Heart left ventricle (tissue), 16 donors: ENCODE measurements at regions not wholly inside any gene's neighbourhood (a gene's known extent, or its start where the extent isn't known, plus 50 kb on each side); places are given as distances from the start of the nearest gene placed in this dataset.
A peak's percentile ranks its signal among the peaks of the same experiment; 100 is the strongest.

Source experiments
- ATAC-seq, 4 donors: fragments of 200-7000 bp; cut with Tn5 transposase; one replicate each; pipeline ENCODE4 v1.9.1; 2020 to 2022; ENCODE audit warnings: moderate library complexity in 4 of 4, mild to moderate bottlenecking in 3 of 4, moderate number of reproducible peaks in 1 of 4
- DNase-seq, 5 donors: peaks; one replicate each; pipeline ENCODE4 v3.0.0-alpha.2; 2020
- H3K27ac ChIP-seq, 12 donors: fragments of 200-600 bp; sonication (generic) in 4 of 12; one replicate each; pipeline versions ENCODE4 v1.5.0 to v1.8.0; 2016 to 2022; ENCODE audit warnings: mild to moderate bottlenecking in 2 of 12
- H3K27me3 ChIP-seq, 9 donors: fragments of 200-600 bp; sonication (generic) in 2 of 9; one replicate each; pipeline versions ENCODE4 v1.5.1 to v1.8.0; 2016 to 2022; ENCODE audit warnings: mild to moderate bottlenecking in 3 of 9
- H3K36me3 ChIP-seq, 9 donors: fragments of 200-600 bp; sonication (generic) in 2 of 9; one replicate each; pipeline versions ENCODE4 v1.5.0 to v1.8.0; 2018 to 2022; ENCODE audit warnings: mild to moderate bottlenecking in 2 of 9
- H3K4me1 ChIP-seq, 12 donors: fragments of 200-600 bp; sonication (generic) in 4 of 12; one replicate each; pipeline versions ENCODE4 v1.5.0 to v1.8.0; 2016 to 2022; ENCODE audit warnings: mild to moderate bottlenecking in 3 of 12
- H3K4me3 ChIP-seq, 12 donors: fragments of 200-600 bp; sonication (generic) in 4 of 12; one replicate each; pipeline versions ENCODE4 v1.5.0 to v1.8.0; 2017 to 2022; ENCODE audit warnings: mild to moderate bottlenecking in 9 of 12, moderate library complexity in 4 of 12
- H3K9me3 ChIP-seq, 12 donors: fragments of 200-600 bp; sonication (generic) in 4 of 12; one replicate each; pipeline versions ENCODE4 v1.5.0 to v1.8.0; 2016 to 2022; ENCODE audit warnings: mild to moderate bottlenecking in 1 of 12
- CTCF ChIP-seq, 12 donors: fragments of 200-600 bp; sonication (generic) in 4 of 12; IDR thresholded peaks; one replicate each; pipeline versions ENCODE4 v1.5.0 to v1.8.0; 2018 to 2022; ENCODE audit warnings: antibody characterized with exemption in 12 of 12, mild to moderate bottlenecking in 5 of 12
- POLR2A ChIP-seq, 2 donors: fragments of 450-650 bp; IDR thresholded peaks; one replicate each; pipeline ENCODE4 v1.6.1; 2017; ENCODE audit warnings: antibody characterized with exemption in 2 of 2, mild to moderate bottlenecking in 2 of 2, moderate library complexity in 2 of 2
- WGBS, 4 donors: extraction: QIAGEN DNeasy Blood & Tissue Kit in 2 of 4; methylation state at CpG; one replicate each; pipeline versions ENCODE4 v1.1.5 to v1.1.7; 2013 to 2018; 5-methylcytosine and 5-hydroxymethylcytosine counted together
- intact Hi-C, 10 donors: fragments of 100-400 bp; cut with DNase I; formaldehyde crosslinking; loops; one replicate each; pipeline versions ENCODE4 v1.11.1 to v1.14.2; 2022
- donor health status: ischemic (EF 13 %, LVEDD 7.1; RV severe dilation, severe dysfunction).
- donor health status: healthy with polysubstance abuse.
- donor health status: DM: no; HTN: yes; CAD: no.
- donor health status: DM: no; HTN: no; CAD: no.
- donor health status: ischemic (EF 25% LVEDD 6.9; RV normal size, moderate dysfunction).
- donor health status: ischemic (EF 25% LVEDD 5.7; RV mildly dilated, moderate dysfunction).
- donor health status: healthy.
- donor health status: DM: yes; HTN: yes; CAD: no.
- donor health status: ischemic (EF 35%, LVEDD 5.7; RV mildly dilated, moderate dysfunction).
- donor health status: nonischemic (EF 11% LVEDD 7.7; RV severe dilation, severe dysfunction).
- donor health status: DM: yes; HTN: yes; CAD: no.
- donor health status: PGD.
- donor health status: ischemic (EF 29% LVEDD 5.4; RV normal size, mild dysfunction).
- donor health status: nonischemic (EF 23%, LVEDD 6.1; RV moderate dilation, normal function).

GRCh38 chr2:192245329-192245728, 50.6 kb upstream of the TMEFF2 start:
- TF ChIP-seq CTCF (IDR thresholded peaks at IDR 0.05) (no peak), POLR2A (IDR thresholded peaks at IDR 0.05) (no peak)
- peak in 1 of 5 donors; percentile 14 for DNase-seq
- ATAC-seq = peak in 1 of 4 donors; percentile 83
- H3K4me3 ChIP-seq = no peak overlapping the region
- WGBS, 4 donors = 68 to 83% (median 77%) methylated on average over 3 of the region's 3 CpGs
- no peaks in the 10 kb centered on the region for H3K9me3 ChIP-seq
- H3K27ac ChIP-seq = no peak overlapping the region
- intact Hi-C loops = no loop called here
- no peaks in the 10 kb centered on the region for H3K27me3 ChIP-seq
- no peaks in the 10 kb centered on the region for H3K36me3 ChIP-seq
- H3K4me1 ChIP-seq = no peaks in the 10 kb centered on the region
